ENCODE measurements at regions not wholly inside any gene's neighbourhood (a gene's known extent, or its start where the extent isn't known, plus 50 kb on each side); places are given as distances from the start of the nearest gene placed in this dataset.
"Not testable (repeated sequence)": the region's sequence is repeated elsewhere in the genome, so short reads cannot be mapped to it uniquely, and the experiment has no call there.

DNA sequence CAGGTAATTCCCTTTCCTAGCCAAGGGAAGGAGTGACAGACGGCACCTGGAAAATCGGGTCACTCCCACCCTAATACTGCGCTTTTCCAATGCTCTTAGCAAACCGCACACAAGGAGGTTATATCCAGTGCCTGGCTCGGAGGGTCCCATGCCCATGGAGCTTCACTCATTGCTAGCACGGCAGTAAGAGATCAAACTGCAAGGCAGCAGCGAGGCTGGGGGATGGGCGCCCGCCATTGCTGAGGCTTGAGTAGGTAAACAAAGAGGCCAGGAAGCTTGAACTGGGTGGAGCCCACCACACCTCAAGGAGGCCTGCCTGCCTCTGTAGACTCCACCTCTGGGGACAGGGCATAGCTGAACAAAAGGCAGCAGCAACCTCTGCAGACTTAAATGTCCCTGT, 86.8 kb upstream of the DIAPH2 start:
- TF ChIP-seq, protein P1, sequence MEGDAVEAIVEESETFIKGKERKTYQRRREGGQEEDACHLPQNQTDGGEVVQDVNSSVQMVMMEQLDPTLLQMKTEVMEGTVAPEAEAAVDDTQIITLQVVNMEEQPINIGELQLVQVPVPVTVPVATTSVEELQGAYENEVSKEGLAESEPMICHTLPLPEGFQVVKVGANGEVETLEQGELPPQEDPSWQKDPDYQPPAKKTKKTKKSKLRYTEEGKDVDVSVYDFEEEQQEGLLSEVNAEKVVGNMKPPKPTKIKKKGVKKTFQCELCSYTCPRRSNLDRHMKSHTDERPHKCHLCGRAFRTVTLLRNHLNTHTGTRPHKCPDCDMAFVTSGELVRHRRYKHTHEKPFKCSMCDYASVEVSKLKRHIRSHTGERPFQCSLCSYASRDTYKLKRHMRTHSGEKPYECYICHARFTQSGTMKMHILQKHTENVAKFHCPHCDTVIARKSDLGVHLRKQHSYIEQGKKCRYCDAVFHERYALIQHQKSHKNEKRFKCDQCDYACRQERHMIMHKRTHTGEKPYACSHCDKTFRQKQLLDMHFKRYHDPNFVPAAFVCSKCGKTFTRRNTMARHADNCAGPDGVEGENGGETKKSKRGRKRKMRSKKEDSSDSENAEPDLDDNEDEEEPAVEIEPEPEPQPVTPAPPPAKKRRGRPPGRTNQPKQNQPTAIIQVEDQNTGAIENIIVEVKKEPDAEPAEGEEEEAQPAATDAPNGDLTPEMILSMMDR (IDR thresholded peaks at IDR 0.05): not testable (repeated sequence)
- TF ChIP-seq POLR2AphosphoS5, POLR2A (IDR thresholded peaks at IDR 0.05): not testable (repeated sequence)

All from breast epithelium (tissue), 3 donors.